SK-N-MC (cell line): ENCODE measurements at regions not wholly inside any gene's neighbourhood (a gene's known extent, or its start where the extent isn't known, plus 50 kb on each side); places are given as distances from the start of the nearest gene placed in this dataset.

Experiments used
- EZH2 ChIP-seq: fragments of 200-600 bp; sonication (generic); IDR thresholded peaks from one replicate; pipeline ENCODE4 v1.6.1; 2017; ENCODE audit warnings: antibody characterized with exemption
- FOXP2 ChIP-seq: optimal IDR thresholded peaks from 2 replicates; pipeline ENCODE3; 2011; ENCODE audit warnings: mild to moderate bottlenecking, moderate library complexity; ENCODE audit not compliant: insufficient read depth; ENCODE audit errors: extremely low read length, control extremely low read depth
- POLR2AphosphoS5 ChIP-seq: IDR thresholded peaks from 2 replicates; pipeline ENCODE4 v1.6.1; 2012; ENCODE audit warnings: mild to moderate bottlenecking, low read depth, low read length, borderline replicate concordance

DNA sequence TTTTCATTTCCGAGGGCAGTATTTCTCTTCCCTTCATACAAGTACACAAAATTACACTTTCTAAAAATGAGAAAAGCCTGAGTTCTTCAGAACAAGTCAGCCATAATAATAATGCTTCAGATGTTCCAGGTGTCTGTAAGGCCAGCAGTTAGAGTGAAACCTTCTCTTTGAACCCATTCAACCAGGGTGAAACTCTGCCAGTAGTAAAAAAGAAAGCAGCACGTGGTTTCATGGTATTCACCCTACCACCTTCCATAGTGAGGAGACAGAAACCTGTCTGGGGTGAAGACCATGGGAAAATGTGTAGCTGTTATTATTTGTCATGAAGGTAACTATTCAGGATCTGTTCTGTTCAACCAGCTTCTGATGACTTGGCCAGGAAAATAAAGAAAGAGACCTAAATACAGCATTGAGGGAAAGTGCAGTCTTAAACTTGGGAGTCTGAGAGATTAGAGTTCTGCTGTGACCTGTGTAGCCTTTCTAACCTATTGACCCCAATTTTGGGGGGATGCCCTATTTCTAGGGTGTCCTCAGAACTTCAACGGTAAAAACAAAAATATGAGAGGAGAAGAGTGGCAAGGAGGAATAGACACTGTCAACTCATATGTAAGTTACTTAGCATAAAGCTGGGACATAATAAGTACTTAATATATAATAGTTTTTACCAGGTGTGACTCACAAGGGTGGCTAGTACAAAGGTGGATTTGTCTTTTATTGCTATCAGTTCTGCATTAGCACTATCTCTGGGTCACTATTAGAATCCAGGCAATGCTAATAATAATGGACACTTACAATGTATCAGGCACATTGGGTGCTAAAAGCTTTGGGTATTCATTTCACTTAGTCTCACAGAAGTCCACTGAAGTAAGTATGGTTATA, 70.0 kb upstream of the TNFSF4 start:
- TF ChIP-seq POLR2AphosphoS5: no peak
- TF ChIP-seq EZH2: no peak
- TF ChIP-seq FOXP2: no peak
